Astrocyte (in vitro differentiated cells and primary cell): ENCODE measurements at regions not wholly inside any gene's neighbourhood (a gene's known extent, or its start where the extent isn't known, plus 50 kb on each side); places are given as distances from the start of the nearest gene placed in this dataset.

Experiments used
- DNase-seq: peaks from one replicate; pipeline ENCODE4 v3.0.0-alpha.2; 2010; ENCODE audit warnings: low read depth
- FAIRE-seq: peaks from 2 replicates; lab custom pipeline; 2011; peaks lifted over from hg19 to GRCh38; lab: Jason Lieb, UNC
- H2AFZ ChIP-seq: 2 replicates; pipeline ENCODE4 v1.6.0; 2012; ENCODE audit warnings: low read depth, low read length, inconsistent platforms
- H3K27ac ChIP-seq: 2 replicates; pipeline ENCODE4 v1.5.1; 2011; ENCODE audit warnings: low read depth, low read length, inconsistent platforms
- H3K27me3 ChIP-seq: 2 replicates; pipeline ENCODE4 v1.6.0; 2011; ENCODE audit warnings: low read length, inconsistent platforms; ENCODE audit not compliant: insufficient read depth
- H3K36me3 ChIP-seq: 2 replicates; pipeline ENCODE4 v1.5.1; 2011; ENCODE audit warnings: low read length, inconsistent platforms; ENCODE audit not compliant: insufficient read depth
- H3K4me1 ChIP-seq: 2 replicates; pipeline ENCODE4 v1.5.1; 2011; ENCODE audit warnings: low read length, inconsistent platforms; ENCODE audit not compliant: insufficient read depth
- H3K4me2 ChIP-seq: 2 replicates; pipeline ENCODE4 v1.6.0; 2012; ENCODE audit warnings: low read length, inconsistent platforms
- H3K4me3 ChIP-seq: 2 replicates; pipeline ENCODE4 v1.5.1; 2011; ENCODE audit warnings: low read depth, mild to moderate bottlenecking, low read length, inconsistent platforms; ENCODE audit not compliant: insufficient read depth
- H3K79me2 ChIP-seq: 2 replicates; pipeline ENCODE4 v1.6.0; 2012; ENCODE audit warnings: mild to moderate bottlenecking, low read length, inconsistent platforms; ENCODE audit not compliant: insufficient read depth
- H3K9ac ChIP-seq: 2 replicates; pipeline ENCODE4 v1.6.0; 2012; ENCODE audit warnings: mild to moderate bottlenecking, low read length, inconsistent platforms
- H3K9me3 ChIP-seq: 2 replicates; pipeline ENCODE4 v1.5.1; 2012; ENCODE audit warnings: low read depth, mild to moderate bottlenecking, low read length, inconsistent platforms; ENCODE audit not compliant: insufficient read depth
- H4K20me1 ChIP-seq: 2 replicates; pipeline ENCODE4 v1.6.0; 2012; ENCODE audit warnings: low read length, inconsistent platforms; ENCODE audit not compliant: insufficient read depth
- H3K27ac Mint-ChIP-seq: one replicate; pipeline ENCODE4 v1.8.0; 2021; ENCODE audit warnings: mild to moderate bottlenecking, mixed read lengths; ENCODE audit not compliant: unreplicated experiment
- H3K27me3 Mint-ChIP-seq: one replicate; pipeline ENCODE4 v1.8.0; 2021; ENCODE audit warnings: low read depth, mixed read lengths; ENCODE audit not compliant: unreplicated experiment
- H3K36me3 Mint-ChIP-seq: one replicate; pipeline ENCODE4 v1.8.0; 2021; ENCODE audit warnings: low read depth, mixed read lengths; ENCODE audit not compliant: unreplicated experiment
- H3K4me1 Mint-ChIP-seq: one replicate; pipeline ENCODE4 v1.8.0; 2021; ENCODE audit warnings: low read depth, mixed read lengths; ENCODE audit not compliant: unreplicated experiment
- H3K4me3 Mint-ChIP-seq: one replicate; pipeline ENCODE4 v1.8.0; 2021; ENCODE audit warnings: mild to moderate bottlenecking, moderate library complexity, mixed read lengths; ENCODE audit not compliant: unreplicated experiment
- H3K9me3 Mint-ChIP-seq: one replicate; pipeline ENCODE4 v1.8.0; 2021; ENCODE audit warnings: mild to moderate bottlenecking, mixed read lengths; ENCODE audit not compliant: unreplicated experiment
- CTCF ChIP-seq: IDR thresholded peaks from 2 replicates; pipeline ENCODE4 v1.5.1; 2011; ENCODE audit warnings: low read depth, mild to moderate bottlenecking, inconsistent platforms, low read length, moderate library complexity; ENCODE audit not compliant: insufficient read depth
- EZH2 ChIP-seq: IDR thresholded peaks from 2 replicates; pipeline ENCODE4 v1.6.1; 2012; ENCODE audit warnings: mild to moderate bottlenecking, low read length, inconsistent platforms; ENCODE audit not compliant: insufficient read depth

- no peak overlapping the region for H3K4me2 ChIP-seq
- no peaks in the 10 kb centered on the region for H3K4me1 Mint-ChIP-seq
- H3K4me3 Mint-ChIP-seq, result no peak overlapping the region
- TF ChIP-seq EZH2, result no peak
- no peak for TF ChIP-seq CTCF
- no peak overlapping the region for H3K27ac ChIP-seq
- no peaks in the 10 kb centered on the region for H3K4me1 ChIP-seq
- H3K9ac ChIP-seq, result no peak overlapping the region
- no peaks in the 10 kb centered on the region for H4K20me1 ChIP-seq
- H3K4me3 ChIP-seq, result no peak overlapping the region
- H2AFZ ChIP-seq, result no peak overlapping the region
- H3K27ac Mint-ChIP-seq, result no peak overlapping the region
- no peaks in the 10 kb centered on the region for H3K79me2 ChIP-seq
- H3K36me3 ChIP-seq, result no peaks in the 10 kb centered on the region
- peaks cover 1% of the 10 kb centered on the region for H3K9me3 Mint-ChIP-seq
- H3K27me3 ChIP-seq, result no peaks in the 10 kb centered on the region
- H3K27me3 Mint-ChIP-seq, result no peaks in the 10 kb centered on the region
- no peak for FAIRE-seq
- H3K9me3 ChIP-seq, result no peaks in the 10 kb centered on the region
- no peaks in the 10 kb centered on the region for H3K36me3 Mint-ChIP-seq
- no peak for DNase-seq
These were observed 131.0 kb upstream of the TPRG1 start for GRCh38 chr3:189040656-189041335.

GRCh38 chr3:189041482-189042090, 130.2 kb upstream of the TPRG1 start:
- H3K27me3 Mint-ChIP-seq, result no peaks in the 10 kb centered on the region
- no peak overlapping the region for H3K9ac ChIP-seq
- peaks cover 1% of the 10 kb centered on the region for H3K9me3 Mint-ChIP-seq
- no peak overlapping the region for H2AFZ ChIP-seq
- no peaks in the 10 kb centered on the region for H4K20me1 ChIP-seq
- no peaks in the 10 kb centered on the region for H3K27me3 ChIP-seq
- H3K4me1 Mint-ChIP-seq, result no peaks in the 10 kb centered on the region
- no peak overlapping the region for H3K4me3 ChIP-seq
- H3K27ac ChIP-seq, result no peak overlapping the region
- no peaks in the 10 kb centered on the region for H3K36me3 ChIP-seq
- FAIRE-seq, result no peak
- no peak overlapping the region for H3K4me3 Mint-ChIP-seq
- no peaks in the 10 kb centered on the region for H3K4me1 ChIP-seq
- peak; percentile 41 for TF ChIP-seq CTCF
- no peak for TF ChIP-seq EZH2
- DNase-seq, result peak; percentile 15
- H3K27ac Mint-ChIP-seq, result no peak overlapping the region
- no peaks in the 10 kb centered on the region for H3K9me3 ChIP-seq
- no peaks in the 10 kb centered on the region for H3K36me3 Mint-ChIP-seq
- no peak overlapping the region for H3K4me2 ChIP-seq
- no peaks in the 10 kb centered on the region for H3K79me2 ChIP-seq

- H3K36me3 ChIP-seq, result no peaks in the 10 kb centered on the region
- FAIRE-seq (no peak), DNase-seq (no peak)
- H3K9ac ChIP-seq, result no peak overlapping the region
- no peak for TF ChIP-seq CTCF
- no peak for TF ChIP-seq EZH2
- Mint-ChIP-seq H3K4me3 (no peak overlapping the region), H3K27ac (no peak overlapping the region), H3K9me3 (peaks cover 1% of the 10 kb centered on the region), H3K27me3 (no peaks in the 10 kb centered on the region), H3K4me1 (no peaks in the 10 kb centered on the region), H3K36me3 (no peaks in the 10 kb centered on the region)
- H3K79me2 ChIP-seq, result no peaks in the 10 kb centered on the region
- H3K9me3 ChIP-seq, result no peaks in the 10 kb centered on the region
- H3K4me2 ChIP-seq, result no peak overlapping the region
- no peaks in the 10 kb centered on the region for H4K20me1 ChIP-seq
- no peak overlapping the region for H3K4me3 ChIP-seq
- H2AFZ ChIP-seq, result no peak overlapping the region
- H3K27ac ChIP-seq, result no peak overlapping the region
- no peaks in the 10 kb centered on the region for H3K4me1 ChIP-seq
- H3K27me3 ChIP-seq, result no peaks in the 10 kb centered on the region
These were observed 128.9 kb upstream of the TPRG1 start for GRCh38 chr3:189042832-189043231.
